Renal cortex interstitium (tissue), 11 donors: ENCODE measurements at regions not wholly inside any gene's neighbourhood (a gene's known extent, or its start where the extent isn't known, plus 50 kb on each side); places are given as distances from the start of the nearest gene placed in this dataset.

Experiments
- DNase-seq, 11 donors: peaks; one replicate each; pipeline ENCODE4 v3.0.0-alpha.2; 2013; ENCODE audit warnings: low read depth in 9 of 11, low spot score in 4 of 11; ENCODE audit errors: extremely low read depth in 1 of 11

- DNase-seq: no peak
Observed at GRCh38 chr17:79509008-79509407, 101.8 kb downstream of the RBFOX3 start.

GRCh38 chr17:79508291-79508716 is 102.5 kb downstream of the RBFOX3 start:
- peak in 2 of 11 donors; percentile 9 to 27 for DNase-seq

DNA sequence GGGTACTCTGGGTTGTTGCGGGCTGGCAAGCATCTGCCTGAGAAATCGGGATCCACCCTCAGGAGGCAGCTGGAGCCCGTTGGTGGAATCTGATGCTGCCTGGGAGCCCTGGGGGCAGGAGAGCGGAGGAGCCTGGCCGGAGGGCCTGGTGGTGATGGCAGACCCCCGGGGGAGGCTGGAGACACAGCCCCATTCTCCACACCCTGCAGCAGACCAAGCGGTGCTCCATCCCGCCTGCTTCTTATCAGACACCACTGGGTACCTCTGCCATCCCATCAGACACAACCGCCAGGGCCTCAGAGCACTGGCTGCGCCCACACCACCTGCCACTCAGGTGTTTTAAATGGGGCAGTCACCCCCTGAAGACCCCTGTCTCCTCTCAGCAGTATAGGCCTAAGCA is 103.9 kb downstream of the RBFOX3 start:
- DNase-seq: no peak

GRCh38 chr17:79506150-79506870 is 104.5 kb downstream of the RBFOX3 start:
- DNase-seq: no peak

GRCh38 chr17:79505199-79505598 is 105.7 kb downstream of the RBFOX3 start:
- DNase-seq: no peak

DNA sequence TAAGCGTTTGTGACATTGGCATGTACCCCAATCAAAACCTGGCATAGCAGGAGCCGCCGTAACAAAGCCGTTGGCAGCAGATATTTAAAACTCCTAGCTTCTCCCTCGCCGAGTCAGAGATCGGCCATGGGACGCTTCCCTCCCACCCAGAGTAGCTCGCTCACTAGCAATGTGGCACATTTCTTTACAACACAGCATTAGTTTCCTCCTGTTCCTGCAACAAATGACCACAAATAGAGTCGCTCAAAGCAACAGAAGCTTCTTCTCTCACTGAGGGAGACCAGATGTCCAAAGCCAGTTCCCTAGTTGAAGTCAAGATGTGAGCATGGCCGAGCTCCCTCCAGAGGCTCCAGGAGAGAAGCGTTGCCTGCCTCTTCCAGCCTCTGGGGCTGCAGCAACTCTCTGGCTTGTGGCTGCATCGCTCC is 106.7 kb downstream of the RBFOX3 start:
- peak in 2 of 11 donors; percentile 26 to 28 for DNase-seq

- DNase-seq: no peak
Observed at GRCh38 chr17:79503126-79503839, 107.6 kb downstream of the RBFOX3 start.

- no peak for DNase-seq
Observed at GRCh38 chr17:79501910-79502309, 108.9 kb downstream of the RBFOX3 start.

DNA sequence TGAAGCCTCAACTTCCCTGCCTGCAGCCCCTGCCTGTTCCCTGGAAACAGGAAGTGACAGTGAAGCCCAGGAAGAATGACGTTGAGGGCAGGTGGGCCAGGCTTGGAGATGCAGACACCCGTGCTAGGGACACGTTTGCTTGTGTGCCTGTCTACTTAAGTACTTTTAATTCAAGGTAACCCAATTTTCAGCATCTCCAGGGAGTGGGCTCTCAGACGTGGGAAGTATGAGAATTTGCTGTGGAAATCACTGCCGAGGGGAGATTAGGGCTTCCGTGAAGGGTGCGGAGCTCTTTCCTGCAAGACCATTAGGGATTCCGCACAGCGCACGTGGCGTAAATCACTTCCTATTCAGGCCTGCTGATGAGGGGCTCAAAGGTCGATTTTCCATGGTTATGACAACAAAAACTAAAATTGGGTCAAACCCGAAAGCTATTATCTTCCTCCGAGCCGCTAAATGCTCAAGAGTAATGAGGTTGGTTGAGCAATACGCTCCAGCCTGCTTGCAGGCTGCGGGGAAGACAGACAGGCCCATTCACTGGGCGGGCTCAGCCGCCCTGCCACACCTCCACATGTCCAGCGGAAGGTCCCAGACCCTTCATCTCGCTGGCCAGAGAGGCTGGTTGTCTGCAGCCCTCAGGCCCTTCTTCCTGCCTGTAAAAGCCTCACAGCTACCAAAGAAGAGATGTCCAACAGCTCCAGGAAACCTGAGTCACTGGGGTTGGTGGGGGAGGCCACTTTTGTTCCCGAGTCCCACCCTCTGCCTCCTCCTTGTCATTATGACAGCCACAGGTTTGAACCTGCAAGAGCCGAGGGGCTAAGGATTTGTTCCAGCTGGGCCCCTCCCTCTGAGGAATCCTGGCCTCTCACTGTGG is 109.9 kb downstream of the RBFOX3 start:
- no peak for DNase-seq

DNA sequence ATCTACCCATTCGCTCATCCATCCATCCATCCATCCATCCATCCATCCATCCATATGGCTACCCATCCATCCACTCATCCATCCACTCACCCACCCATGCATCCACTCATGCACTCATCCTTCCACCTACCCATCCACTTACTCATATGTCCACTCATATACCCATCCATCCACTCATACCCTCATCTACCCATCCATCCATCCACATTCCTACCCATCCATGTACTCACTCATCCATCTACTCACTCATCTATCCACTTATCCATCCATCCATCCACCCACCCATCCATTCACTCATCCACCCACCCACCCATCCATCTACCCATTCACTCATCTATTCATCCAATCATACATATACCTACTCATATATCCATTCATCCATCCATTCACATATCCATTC is 112.0 kb downstream of the RBFOX3 start:
- no peak for DNase-seq

DNA sequence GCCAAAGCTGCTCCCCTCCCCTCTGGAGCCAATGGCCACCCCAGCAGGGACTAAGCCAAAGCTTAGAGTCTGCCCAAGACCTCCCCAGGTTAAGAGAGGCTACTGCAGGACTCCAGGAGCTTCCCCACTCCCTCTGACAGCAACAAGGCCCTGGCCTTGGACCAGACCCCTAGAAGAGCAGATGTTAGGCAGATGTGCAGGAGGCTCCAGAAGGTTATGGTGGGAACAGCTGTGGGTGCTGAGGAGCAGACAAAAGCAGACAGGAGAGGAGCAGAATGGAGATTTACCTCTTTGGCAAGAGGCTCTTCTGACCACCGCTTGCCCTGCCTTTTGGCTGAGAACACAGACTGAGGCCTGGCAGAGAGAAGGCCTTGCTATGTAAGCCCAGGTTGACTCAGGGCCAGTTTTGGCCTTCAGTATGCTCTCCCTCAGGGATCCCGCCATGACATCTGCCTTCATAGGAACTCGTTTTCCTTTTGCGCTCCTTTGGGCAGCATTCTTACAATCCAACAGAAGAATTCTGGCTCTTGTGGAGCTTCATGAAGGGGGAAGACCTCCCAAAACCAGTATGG is 113.0 kb downstream of the RBFOX3 start:
- DNase-seq: no peak

GRCh38 chr17:79496422-79497005 is 114.3 kb downstream of the RBFOX3 start:
- DNase-seq: no peak

GRCh38 chr17:79495665-79496064 is 115.2 kb downstream of the RBFOX3 start:
- no peak for DNase-seq

- no peak for DNase-seq
Observed at GRCh38 chr17:79491006-79491405, 119.8 kb downstream of the RBFOX3 start.

DNA sequence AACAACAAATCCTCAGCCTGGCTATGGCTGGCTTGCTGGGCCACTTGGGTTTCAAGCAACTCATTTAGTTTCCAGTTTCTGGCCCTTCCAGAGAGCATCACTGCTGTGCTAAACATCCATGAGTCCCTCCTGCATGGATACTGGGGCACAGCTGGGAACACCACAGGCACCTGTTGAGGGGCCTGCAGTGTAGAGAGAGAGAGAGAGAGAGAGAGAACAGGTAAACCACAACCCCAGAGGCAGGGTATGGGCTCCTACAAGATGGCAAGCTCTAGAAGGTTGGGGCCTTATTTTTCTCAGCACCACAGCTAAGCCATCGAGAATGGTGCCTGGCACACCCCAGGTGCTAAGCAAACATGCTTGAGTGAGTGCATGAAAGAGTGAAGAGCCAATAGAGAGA is 120.3 kb downstream of the RBFOX3 start:
- no peak for DNase-seq

GRCh38 chr17:79487149-79487548 is 123.7 kb downstream of the RBFOX3 start:
- DNase-seq: no peak

DNA sequence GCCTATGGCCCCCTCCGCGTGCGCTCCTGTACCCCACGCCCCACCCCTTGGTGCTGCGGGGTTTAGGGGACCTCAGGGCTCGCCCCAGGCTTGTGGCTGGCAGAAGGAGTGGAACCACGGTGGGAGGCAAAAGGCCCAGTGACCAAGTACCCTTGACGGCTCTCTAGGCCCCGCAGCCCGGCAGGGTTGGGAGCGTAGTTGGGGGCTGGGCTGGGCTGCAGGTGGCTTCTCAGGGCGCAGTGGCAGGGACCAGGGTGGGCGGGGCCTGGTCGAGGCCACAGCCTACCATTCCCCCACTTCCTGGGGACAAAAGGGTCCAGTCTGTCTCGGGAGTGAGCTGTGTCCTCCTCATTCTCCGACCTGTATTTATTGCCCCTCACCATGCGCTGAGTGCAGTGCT is 124.9 kb downstream of the RBFOX3 start:
- no peak for DNase-seq

- no peak for DNase-seq
Observed at GRCh38 chr17:79485419-79485985, 125.3 kb downstream of the RBFOX3 start.
